PC-3 (cell line): ENCODE measurements at regions not wholly inside any gene's neighbourhood (a gene's known extent, or its start where the extent isn't known, plus 50 kb on each side); places are given as distances from the start of the nearest gene placed in this dataset.

ENCODE experiments used
- ATAC-seq: fragments of 200-7000 bp; cut with Tn5 transposase; 2 replicates; pipeline ENCODE4 v1.9.1; 2020; ENCODE audit warnings: mild to moderate bottlenecking, moderate library complexity
- BruUV-seq: library from RNA; stranded (reverse); fragments of 400-500 nt; replicated peaks from 2 replicates; lab custom pipeline; 2021; lab: Mats Ljungman, UMichigan
- CTCF ChIA-PET: fragments of 300-600 bp; sonication (Branson Sonifier 250); formaldehyde crosslinking; loops from one replicate; lab custom pipeline; 2022; ENCODE audit warnings: antibody characterized with exemption; lab: Charles Lee
- POLR2A ChIA-PET: fragments of 300-600 bp; sonication (Branson Sonifier 250); formaldehyde crosslinking; loops from one replicate; lab custom pipeline; 2022; ENCODE audit warnings: antibody characterized with exemption; ENCODE audit not compliant: unreplicated experiment; lab: Charles Lee
- DNase-seq: peaks from one replicate; pipeline ENCODE4 v3.0.0-alpha.2; 2015
- H2AFZ ChIP-seq: fragments of 300-600 bp; sonication (generic); 2 replicates; pipeline ENCODE4 v1.6.0; 2016; ENCODE audit warnings: antibody characterized with exemption, low read length
- H3F3A ChIP-seq: fragments of 300-600 bp; sonication (generic); one replicate; pipeline ENCODE4 v1.6.0; 2017; ENCODE audit warnings: antibody characterized with exemption, low read length, control low read depth, mild to moderate bottlenecking; ENCODE audit not compliant: unreplicated experiment
- H3K27ac ChIP-seq: fragments of 300-600 bp; sonication (generic); 2 replicates; pipeline ENCODE4 v1.5.1; 2016; ENCODE audit warnings: mild to moderate bottlenecking, low read length
- H3K27me3 ChIP-seq: fragments of 300-600 bp; sonication (generic); 2 replicates; pipeline ENCODE4 v1.6.1; 2016; ENCODE audit warnings: low read length, mixed read lengths
- H3K36me3 ChIP-seq: fragments of 300-600 bp; sonication (generic); 2 replicates; pipeline ENCODE4 v1.6.1; 2016; ENCODE audit warnings: low read depth, mixed run types, low read length, mixed read lengths
- H3K4me1 ChIP-seq: fragments of 300-600 bp; sonication (generic); 2 replicates; pipeline ENCODE4 v1.5.1; 2016; ENCODE audit warnings: low read length; ENCODE audit not compliant: insufficient read depth
- H3K4me2 ChIP-seq: fragments of 300-600 bp; sonication (generic); 2 replicates; pipeline ENCODE4 v1.6.0; 2016; ENCODE audit warnings: low read length
- H3K4me3 ChIP-seq: fragments of 300-600 bp; sonication (generic); 2 replicates; pipeline ENCODE4 v1.5.1; 2016; ENCODE audit warnings: mild to moderate bottlenecking, low read length, mixed read lengths
- H3K79me2 ChIP-seq: fragments of 300-600 bp; sonication (generic); 2 replicates; pipeline ENCODE4 v1.6.1; 2017; ENCODE audit warnings: low read length, mixed read lengths
- H3K9ac ChIP-seq: fragments of 300-600 bp; sonication (generic); 2 replicates; pipeline ENCODE4 v1.6.0; 2016; ENCODE audit warnings: mild to moderate bottlenecking, low read length
- H3K9me2 ChIP-seq: fragments of 300-600 bp; sonication (generic); replicated peaks from 2 replicates; pipeline ENCODE4 v1.6.1; 2016; ENCODE audit warnings: mixed run types, low read length, mixed read lengths
- H3K9me3 ChIP-seq: fragments of 300-600 bp; sonication (generic); 2 replicates; pipeline ENCODE4 v1.6.1; 2016; ENCODE audit warnings: low read length, mixed read lengths
- H4K20me1 ChIP-seq: fragments of 300-600 bp; sonication (generic); 2 replicates; pipeline ENCODE4 v1.6.1; 2016; ENCODE audit warnings: low read length, mixed read lengths
- CTCF ChIP-seq: fragments of 300-600 bp; sonication (generic); conservative IDR thresholded peaks from 2 replicates; pipeline ENCODE4 v1.5.1; 2017; ENCODE audit warnings: antibody characterized with exemption, low read depth, mild to moderate bottlenecking, low read length
- EZH2 ChIP-seq: fragments of 300-600 bp; sonication (generic); IDR thresholded peaks from one replicate; pipeline ENCODE4 v1.6.1; 2017; ENCODE audit warnings: antibody characterized with exemption, mild to moderate bottlenecking, low read length; ENCODE audit not compliant: unreplicated experiment
- EZH2phosphoT487 ChIP-seq: fragments of 300-600 bp; sonication (generic); IDR thresholded peaks from 2 replicates; pipeline ENCODE4 v1.6.1; 2018; ENCODE audit warnings: mild to moderate bottlenecking, antibody characterized with exemption, low read length, borderline replicate concordance
- intact Hi-C: fragments of 100-400 bp; cut with micrococcal nuclease; formaldehyde crosslinking; loops from 2 replicates; pipeline ENCODE4 v1.9.0; 2023

- intact Hi-C loops: no loop called here
- CTCF ChIA-PET: no interaction called here
Measured at GRCh38 chr1:181255270-181255929, 166.9 kb downstream of the IER5 start.

DNA sequence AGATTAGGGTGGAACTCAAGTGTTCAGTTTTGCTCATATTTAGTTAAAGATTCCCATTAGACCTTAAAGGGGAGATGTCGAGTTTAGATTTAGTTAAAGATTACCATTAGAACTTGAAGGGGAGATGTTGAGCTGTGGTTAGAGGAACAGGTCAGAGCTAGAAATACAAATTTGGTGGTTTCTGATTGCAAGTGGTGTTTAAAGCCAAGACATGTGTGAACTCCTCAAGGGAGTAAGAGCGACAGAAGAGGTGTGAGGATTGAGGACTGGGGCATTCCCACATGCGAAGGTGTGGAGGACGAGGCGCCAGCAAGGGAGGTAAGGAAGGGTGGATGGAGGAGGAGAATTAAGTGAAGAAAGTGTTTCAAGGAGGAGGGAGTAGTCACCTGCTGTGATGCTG, 168.6 kb downstream of the IER5 start:
- CTCF ChIA-PET: no interaction called here
- no peak for TF ChIP-seq EZH2
- TF ChIP-seq CTCF: no peak
- TF ChIP-seq EZH2phosphoT487: no peak
- BruUV-seq: no TSS peak
- Histone ChIP-seq H3F3A (no peaks in the 10 kb centered on the region), H3K4me1 (peaks cover 8% of the 10 kb centered on the region), H3K27me3 (0 out of 2 replicates have a peak, but pooled peaks cover 6% of the 10 kb centered on the region), H4K20me1 (no peaks in the 10 kb centered on the region), H3K9me3 (no peaks in the 10 kb centered on the region), H3K9ac (no peak overlapping the region), H3K4me2 (no peak overlapping the region), H2AFZ (no peak overlapping the region), H3K4me3 (no peak overlapping the region), H3K27ac (no peak overlapping the region), H3K9me2 (no peaks in the 10 kb centered on the region), H3K79me2 (no peaks in the 10 kb centered on the region), H3K36me3 (no peaks in the 10 kb centered on the region)
- intact Hi-C loops: no loop called here
- POLR2A ChIA-PET: no interaction called here
- DNase-seq (no peak), ATAC-seq (no peak)

More at GRCh38 chr1:181255270-181255929, 166.9 kb downstream of the IER5 start:
- no TSS peak for BruUV-seq
- H3F3A ChIP-seq: no peaks in the 10 kb centered on the region
- H3K9me2 ChIP-seq: no peaks in the 10 kb centered on the region
- H3K4me3 ChIP-seq: no peak overlapping the region
- no peak overlapping the region for H2AFZ ChIP-seq
- POLR2A ChIA-PET: no interaction called here
- no peaks in the 10 kb centered on the region for H3K79me2 ChIP-seq
- H3K27me3 ChIP-seq: 0 out of 2 replicates have a peak, but pooled peaks cover 6% of the 10 kb centered on the region
- no peak overlapping the region for H3K4me2 ChIP-seq
- H3K4me1 ChIP-seq: peaks cover 22% of the 10 kb centered on the region
- no peak overlapping the region for H3K9ac ChIP-seq
- ATAC-seq (peak; percentile 92), DNase-seq (peak; percentile 83)
- H3K36me3 ChIP-seq: no peaks in the 10 kb centered on the region
- H4K20me1 ChIP-seq: no peaks in the 10 kb centered on the region
- no peak for TF ChIP-seq EZH2phosphoT487
- TF ChIP-seq EZH2: no peak
- TF ChIP-seq CTCF: no peak
- no peak overlapping the region for H3K27ac ChIP-seq
- no peaks in the 10 kb centered on the region for H3K9me3 ChIP-seq

DNA sequence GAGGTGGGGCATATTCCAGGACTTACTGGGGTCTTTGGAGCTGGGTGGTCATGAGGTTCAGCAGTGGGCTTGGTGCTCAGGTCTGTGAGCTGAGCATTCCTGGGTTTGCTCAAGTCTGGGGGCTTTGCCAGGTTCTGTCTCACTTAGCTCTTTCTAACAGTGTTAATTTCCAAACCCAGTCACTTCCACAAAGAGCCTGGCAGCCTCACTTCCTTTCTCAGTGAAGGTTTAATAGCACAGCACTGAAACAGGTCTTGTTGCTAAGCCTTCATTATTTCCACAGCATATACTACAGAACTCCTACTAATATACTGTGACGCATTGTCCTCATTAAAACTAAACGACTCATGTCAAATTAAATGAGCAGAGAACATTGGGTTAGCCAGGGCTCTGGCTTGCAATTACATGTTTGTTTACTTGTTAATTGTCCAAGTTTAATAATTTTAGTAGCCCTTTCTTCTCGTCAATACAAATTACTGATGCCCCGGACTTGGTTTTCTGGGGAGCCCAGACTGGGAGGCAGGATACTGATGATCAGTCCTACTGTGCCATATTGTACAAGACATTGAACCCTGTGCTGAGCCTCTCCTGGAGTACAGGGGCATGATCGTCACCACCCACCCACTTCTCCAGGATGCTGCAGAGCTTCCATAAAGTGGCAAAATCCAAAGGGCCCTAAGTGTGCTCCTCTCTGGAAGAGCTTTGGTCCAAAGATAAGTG, 170.7 kb downstream of the IER5 start:
- no peaks in the 10 kb centered on the region for H3F3A ChIP-seq
- H3K4me1 ChIP-seq: peaks cover 6% of the 10 kb centered on the region
- H3K79me2 ChIP-seq: no peaks in the 10 kb centered on the region
- H3K4me3 ChIP-seq: no peak overlapping the region
- ATAC-seq: no peak
- H2AFZ ChIP-seq: no peak overlapping the region
- no TSS peak for BruUV-seq
- H3K9me3 ChIP-seq: no peaks in the 10 kb centered on the region
- CTCF ChIA-PET: no interaction called here
- intact Hi-C loops: no loop called here
- no peak overlapping the region for H3K4me2 ChIP-seq
- H3K9ac ChIP-seq: no peak overlapping the region
- H3K9me2 ChIP-seq: no peaks in the 10 kb centered on the region
- TF ChIP-seq EZH2 (no peak), CTCF (no peak), EZH2phosphoT487 (no peak)
- no peaks in the 10 kb centered on the region for H3K36me3 ChIP-seq
- no peak for DNase-seq
- POLR2A ChIA-PET: no interaction called here
- H4K20me1 ChIP-seq: no peaks in the 10 kb centered on the region
- no peak overlapping the region for H3K27ac ChIP-seq
- H3K27me3 ChIP-seq: 0 out of 2 replicates have a peak, but pooled peaks cover 6% of the 10 kb centered on the region
